HG03108 (cell line): ENCODE measurements at regions not wholly inside any gene's neighbourhood (a gene's known extent, or its start where the extent isn't known, plus 50 kb on each side); places are given as distances from the start of the nearest gene placed in this dataset.
"Not testable (repeated sequence)": the region's sequence is repeated elsewhere in the genome, so short reads cannot be mapped to it uniquely, and the experiment has no call there.

Source experiments
- ATAC-seq: cut with Tn5 transposase; IDR thresholded peaks from one replicate; pipeline ENCODE4 v1.9.1; 2021; ENCODE audit warnings: moderate library complexity; ENCODE audit not compliant: unreplicated experiment

DNA sequence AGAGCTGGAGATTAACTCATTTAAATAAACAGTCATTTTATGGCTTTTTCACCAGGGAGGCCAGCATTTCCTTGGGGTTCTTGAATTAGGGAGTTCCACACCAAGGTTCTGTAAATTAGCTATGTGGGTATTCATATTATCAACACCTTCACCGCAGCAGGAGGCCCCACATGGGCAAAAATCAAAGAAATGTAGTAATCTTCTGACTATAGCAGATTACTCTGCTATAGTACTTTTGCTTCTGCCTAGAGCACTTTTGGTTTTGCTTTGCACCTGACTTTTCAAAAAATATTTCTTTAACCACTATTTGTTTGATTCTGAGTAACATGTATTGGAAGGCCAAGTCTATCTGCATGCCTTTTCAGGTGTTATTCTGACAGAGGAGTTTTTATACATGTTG, 108.6 kb upstream of the POMZP3 start:
- ATAC-seq, result not testable (repeated sequence)

DNA sequence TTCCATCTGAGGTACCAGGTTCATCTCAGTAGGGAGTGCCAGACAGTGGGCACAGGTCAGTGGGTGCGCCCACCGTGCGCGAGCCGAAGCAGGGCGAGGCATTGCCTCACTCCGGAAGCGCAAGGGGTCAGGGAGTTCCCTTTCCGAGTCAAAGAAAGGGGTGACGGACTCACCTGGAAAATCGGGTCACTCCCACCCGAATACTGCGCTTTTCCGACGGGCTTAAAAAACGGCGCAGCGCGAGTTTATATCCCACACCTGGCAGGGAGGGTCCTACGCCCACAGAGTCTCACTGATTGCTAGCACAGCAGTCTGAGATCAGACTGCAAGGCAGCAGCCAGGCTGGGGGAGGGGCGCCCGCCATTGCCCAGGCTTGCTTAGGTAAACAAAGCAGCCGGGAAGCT, 101.5 kb upstream of the POMZP3 start:
- ATAC-seq, result not testable (repeated sequence)

DNA sequence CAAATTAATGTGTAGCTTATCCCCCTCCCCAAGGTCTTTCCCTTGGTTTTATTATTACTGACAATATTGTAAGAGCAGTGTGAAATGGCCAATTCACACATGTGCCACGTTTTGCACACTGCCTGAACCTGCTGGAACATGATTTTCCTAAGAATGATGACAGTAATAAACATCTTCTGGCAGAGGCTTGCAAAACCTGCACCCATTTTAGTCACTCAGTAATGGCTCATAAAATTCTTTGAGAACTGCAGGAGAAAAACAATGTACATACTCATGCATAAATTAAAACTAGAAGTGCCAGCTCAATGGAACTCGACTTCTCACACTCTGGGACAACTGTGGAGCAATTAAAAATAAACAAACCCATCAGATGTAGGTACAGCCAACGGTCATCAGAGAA, 96.8 kb upstream of the POMZP3 start:
- ATAC-seq, result not testable (repeated sequence)

DNA sequence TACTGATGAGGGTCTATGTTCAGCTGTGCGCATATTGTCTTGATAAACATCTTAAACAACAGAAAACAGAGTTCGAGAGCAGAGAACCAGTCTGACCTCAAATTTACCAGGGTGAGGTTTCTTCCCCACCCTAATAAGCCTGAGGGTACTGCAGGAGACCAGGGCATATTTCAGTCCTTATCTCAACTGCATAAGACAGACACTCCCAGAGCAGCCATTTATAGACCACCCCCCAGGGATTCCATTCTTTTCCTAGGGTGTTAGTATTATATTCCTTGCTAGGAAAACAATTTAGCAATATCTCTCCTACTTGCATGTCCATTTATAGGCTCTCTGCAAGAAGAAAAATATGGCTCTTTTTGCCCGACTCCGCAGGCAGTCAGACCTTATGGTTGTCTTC, 89.5 kb upstream of the POMZP3 start:
- not testable (repeated sequence) for ATAC-seq

DNA sequence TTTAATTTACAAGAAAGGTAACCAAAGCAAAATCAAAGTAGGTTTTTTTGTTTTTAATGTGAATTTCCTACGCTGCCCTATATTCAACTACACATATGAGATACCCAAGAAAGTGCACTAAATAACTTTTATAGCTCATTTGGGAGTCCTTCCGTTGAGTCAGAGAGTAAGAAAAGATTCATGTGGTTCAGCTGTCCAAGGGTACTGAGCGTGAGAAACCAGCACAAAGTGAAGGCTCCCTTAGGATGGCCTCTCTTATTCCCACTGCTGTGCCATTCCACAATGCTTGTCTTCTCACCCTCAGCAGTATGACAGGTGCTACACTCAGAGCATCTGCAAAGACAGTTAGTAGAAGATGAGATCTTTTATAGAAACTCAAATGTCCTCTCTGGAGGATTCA, 85.8 kb upstream of the POMZP3 start:
- not testable (repeated sequence) for ATAC-seq

DNA sequence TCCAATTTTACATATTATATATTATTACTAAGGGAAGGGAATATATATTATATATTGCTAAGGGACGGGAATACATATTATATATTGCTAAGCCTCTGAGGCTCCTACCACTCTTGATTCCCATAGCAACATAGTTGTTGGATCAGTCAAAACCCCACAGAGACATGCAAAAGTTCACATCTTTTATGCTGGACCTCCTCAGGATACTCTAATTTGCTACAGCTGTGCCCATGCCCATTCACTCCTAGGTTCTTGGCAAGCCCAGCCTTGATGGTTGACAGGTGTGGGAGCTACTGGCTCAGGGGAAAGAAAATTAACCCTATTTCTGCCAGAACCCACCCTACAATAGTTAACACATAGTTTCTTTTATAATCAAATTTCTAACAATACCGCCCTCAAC, 84.6 kb upstream of the POMZP3 start:
- ATAC-seq, result not testable (repeated sequence)

DNA sequence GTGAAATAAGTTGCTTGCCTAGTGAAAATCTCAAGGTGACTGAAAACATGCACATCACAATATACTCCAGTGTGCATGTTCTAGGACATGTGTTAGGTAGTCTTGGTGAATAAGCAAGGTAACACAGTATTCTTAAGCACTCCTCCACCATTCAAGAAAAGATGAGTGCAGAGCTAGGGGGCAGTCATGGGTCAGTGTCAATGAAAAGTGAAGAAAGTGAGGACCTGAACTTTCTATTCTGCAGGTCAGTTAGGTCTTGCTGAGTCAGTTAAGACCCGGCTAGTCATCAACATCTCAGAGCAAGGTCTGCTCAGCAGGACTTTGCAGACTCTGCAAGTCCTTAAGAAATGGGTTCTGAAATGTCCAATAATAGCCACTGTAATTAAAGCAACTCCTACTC, 82.6 kb upstream of the POMZP3 start:
- not testable (repeated sequence) for ATAC-seq

DNA sequence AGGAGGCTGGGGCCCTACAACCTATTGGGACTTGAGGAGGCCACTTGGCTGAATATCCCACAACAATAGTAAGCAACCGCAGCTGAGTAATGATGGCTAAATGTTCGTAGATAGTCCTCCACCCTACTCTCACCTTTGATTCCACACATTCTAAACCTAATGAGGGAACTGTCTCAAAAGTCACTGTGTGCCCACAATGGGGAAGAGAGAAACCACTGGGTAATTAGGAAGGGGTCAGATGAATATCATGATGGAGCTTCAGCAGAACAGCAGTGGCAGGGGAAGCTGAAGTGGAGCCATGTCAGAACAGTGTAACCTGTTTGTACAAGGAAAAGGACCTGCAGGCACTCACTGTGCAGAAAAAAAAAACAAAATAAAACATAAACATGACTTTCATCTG, 81.4 kb upstream of the POMZP3 start:
- not testable (repeated sequence) for ATAC-seq

DNA sequence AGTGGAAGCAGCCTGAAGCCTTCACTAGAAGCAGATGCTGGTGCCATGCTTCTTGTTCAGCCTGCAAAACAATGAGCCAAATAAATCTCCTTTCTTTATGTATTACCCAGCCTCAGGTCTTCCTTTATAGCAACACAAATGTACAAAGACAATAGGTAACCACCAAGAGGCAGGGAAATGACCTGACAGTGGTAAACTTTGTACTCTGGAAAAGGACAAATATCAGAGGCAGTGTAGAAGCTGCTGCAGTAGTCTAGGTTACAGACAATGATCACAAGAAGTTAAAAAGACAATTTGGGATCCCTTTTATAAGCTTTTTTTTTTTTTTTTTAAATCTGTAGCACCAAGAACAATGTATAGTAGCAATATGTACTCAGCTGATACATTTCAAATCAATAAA, 76.7 kb upstream of the POMZP3 start:
- not testable (repeated sequence) for ATAC-seq

DNA sequence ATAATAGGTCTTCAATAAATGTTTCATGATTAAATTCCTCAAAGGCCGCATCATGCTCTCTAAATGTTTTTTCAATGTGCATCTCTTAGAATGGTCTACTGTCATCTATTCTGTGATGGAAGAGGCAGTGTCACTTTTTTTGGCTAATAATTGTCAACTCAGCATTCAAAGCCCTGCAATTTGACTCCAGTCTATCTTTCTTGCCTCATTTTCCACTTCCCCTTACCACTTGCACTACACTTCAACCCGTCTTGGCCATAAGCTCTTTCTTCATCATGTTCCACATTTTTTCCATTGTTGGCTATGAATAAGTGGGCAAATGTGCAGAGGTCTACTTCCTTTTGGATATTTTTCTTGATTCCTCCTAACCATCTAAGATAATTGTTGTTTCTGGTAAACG, 59.2 kb upstream of the POMZP3 start:
- not testable (repeated sequence) for ATAC-seq

DNA sequence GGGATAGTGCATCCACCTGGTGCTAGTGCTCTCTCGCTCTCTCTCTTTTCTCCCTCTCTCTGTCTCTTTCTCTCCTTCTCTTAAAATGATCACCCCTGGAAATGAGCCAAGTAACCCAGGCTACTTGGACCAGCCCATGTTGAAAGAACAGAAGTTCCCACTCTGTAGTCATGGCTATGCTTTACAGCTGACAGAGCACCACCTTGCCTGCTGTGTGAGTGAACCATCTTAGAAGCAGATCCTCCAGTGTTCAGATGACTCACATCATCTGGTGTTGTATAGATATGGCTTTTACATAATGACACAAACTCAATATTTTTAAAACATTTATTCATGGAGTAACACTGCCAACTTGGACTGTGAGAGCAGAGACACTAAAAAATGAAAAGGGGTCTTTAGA, 57.7 kb upstream of the POMZP3 start:
- not testable (repeated sequence) for ATAC-seq

DNA sequence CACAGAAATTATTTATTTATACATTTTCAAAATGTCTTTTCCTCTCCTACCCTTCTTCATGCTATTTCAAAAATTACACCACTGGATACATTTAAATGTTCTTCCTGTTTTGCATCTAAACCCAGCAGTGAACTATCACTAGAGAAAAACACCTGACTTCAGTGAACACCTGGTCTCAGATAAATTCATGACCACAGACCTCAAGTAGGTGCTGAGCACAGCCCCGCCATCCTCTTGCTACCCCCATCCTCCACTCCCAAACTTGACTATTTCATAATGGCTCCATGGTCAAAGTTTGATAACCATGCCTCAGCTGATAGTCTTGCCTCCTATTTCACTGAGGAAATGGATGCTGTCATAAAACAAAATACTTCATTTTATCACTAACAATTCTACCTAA, 56.6 kb upstream of the POMZP3 start:
- ATAC-seq, result not testable (repeated sequence)

DNA sequence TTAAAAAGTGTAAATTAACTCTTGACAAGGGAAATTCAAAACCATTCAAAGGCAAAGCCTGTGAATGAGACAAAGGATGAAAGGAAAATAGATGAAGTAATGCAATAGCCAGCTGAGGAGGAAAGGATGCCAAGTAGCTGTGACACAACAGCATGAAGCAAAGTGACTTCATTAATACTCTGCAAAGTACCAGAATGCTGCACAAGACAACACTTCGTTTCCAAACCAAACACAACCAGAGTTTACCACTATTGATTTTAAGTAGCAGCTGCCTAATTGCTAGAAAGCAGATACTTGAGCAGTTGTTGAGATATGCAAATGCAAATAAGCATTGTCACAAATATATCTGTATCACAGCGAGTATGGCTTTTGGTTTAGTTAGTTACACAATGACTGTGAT, 54.7 kb upstream of the POMZP3 start:
- ATAC-seq, result not testable (repeated sequence)

DNA sequence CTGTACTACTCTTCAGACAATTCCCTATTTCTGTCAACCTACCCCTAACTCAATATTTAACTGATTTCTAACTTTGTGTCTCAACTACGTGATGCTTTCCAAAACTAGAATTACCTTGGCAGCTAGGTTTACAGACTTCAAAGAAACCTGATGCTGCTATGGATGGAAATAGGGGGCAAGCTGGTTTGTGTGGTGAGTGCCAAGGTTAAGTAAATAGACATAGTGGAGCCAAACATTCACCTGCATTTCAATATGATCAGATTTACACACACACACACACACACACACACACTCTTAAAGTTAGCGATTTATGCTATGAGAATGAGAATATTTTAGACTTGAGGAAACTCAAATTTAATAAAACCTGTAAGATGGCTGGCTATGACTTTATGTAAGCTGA, 52.1 kb upstream of the POMZP3 start:
- ATAC-seq, result not testable (repeated sequence)

DNA sequence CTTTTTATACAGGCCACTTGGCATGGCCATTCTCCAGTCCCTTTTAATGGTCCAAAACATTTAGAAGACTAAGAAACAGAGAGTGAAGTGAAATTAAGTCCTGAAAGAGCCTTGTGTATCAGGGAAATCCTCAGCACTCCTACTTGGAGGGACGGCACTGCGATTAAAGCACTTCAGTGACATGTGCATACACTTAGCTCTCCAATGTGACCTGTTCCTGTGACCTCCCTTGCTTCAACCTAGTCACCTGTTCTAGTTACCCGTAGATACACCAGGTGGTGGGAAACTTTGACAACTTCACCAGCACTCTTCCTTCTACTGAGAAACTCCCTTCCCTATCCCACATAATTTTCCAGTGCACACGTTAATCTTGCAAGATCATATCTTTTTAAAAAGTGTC, 51.4 kb upstream of the POMZP3 start:
- ATAC-seq, result not testable (repeated sequence)

DNA sequence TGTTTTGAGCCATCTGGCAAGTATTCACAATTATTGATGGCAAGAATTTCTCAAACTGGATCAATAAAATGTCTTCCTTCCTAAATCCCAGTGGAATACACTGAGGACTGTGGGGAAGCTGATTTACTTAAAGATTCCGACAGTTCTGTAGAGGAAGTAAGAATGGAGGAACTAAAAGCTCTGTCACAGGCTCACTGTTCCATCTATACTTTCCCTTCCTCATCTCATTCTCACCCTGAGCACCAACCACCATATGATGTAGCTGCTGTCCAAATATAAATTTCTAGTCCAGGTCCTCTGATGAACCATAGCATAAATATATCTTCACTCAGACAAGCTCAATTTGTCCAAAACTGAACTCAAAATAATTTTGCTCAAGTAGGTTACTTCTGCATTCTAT, 49.8 kb upstream of the POMZP3 start:
- not testable (repeated sequence) for ATAC-seq
